ENCODE measurements at regions not wholly inside any gene's neighbourhood (a gene's known extent, or its start where the extent isn't known, plus 50 kb on each side); places are given as distances from the start of the nearest gene placed in this dataset.
"Not testable (repeated sequence)": the region's sequence is repeated elsewhere in the genome, so short reads cannot be mapped to it uniquely, and the experiment has no call there.

GRCh38 chr2:13666582-13667414 is 950.1 kb downstream of the TRIB2 start:
- TF ChIP-seq CTCF (conservative IDR thresholded peaks at IDR 0.05) = no peak
- no peak for TF ChIP-seq ZFX (IDR thresholded peaks at IDR 0.05)
- H3K27ac ChIP-seq = no peak overlapping the region

GRCh38 chr2:13667415-13667757 is 950.6 kb downstream of the TRIB2 start:
- TF ChIP-seq CTCF (conservative IDR thresholded peaks at IDR 0.05) = no peak
- TF ChIP-seq ZFX (IDR thresholded peaks at IDR 0.05) = no peak
- no peak overlapping the region for H3K27ac ChIP-seq

GRCh38 chr2:13669607-13670006 is 952.9 kb downstream of the TRIB2 start:
- no peak overlapping the region for H3K27ac ChIP-seq
- no peak for TF ChIP-seq ZFX (IDR thresholded peaks at IDR 0.05)
- no peak for TF ChIP-seq CTCF (conservative IDR thresholded peaks at IDR 0.05)

GRCh38 chr2:13673821-13674220 is 957.1 kb downstream of the TRIB2 start:
- not testable (repeated sequence) for H3K27ac ChIP-seq

GRCh38 chr2:13676269-13676668 is 956.2 kb upstream of the LRATD1 start:
- no peak overlapping the region for H3K27ac ChIP-seq
- no peak for TF ChIP-seq CTCF (conservative IDR thresholded peaks at IDR 0.05)
- no peak for TF ChIP-seq ZFX (IDR thresholded peaks at IDR 0.05)

- no peak overlapping the region; the same call in 1 of the 2 replicates for H3K27ac ChIP-seq
Observed at GRCh38 chr2:13681936-13682335, 950.6 kb upstream of the LRATD1 start.

GRCh38 chr2:13682540-13683272 is 949.8 kb upstream of the LRATD1 start:
- H3K27ac ChIP-seq = no peak overlapping the region; the same call in 1 of the 2 replicates
- TF ChIP-seq CTCF (conservative IDR thresholded peaks at IDR 0.05) (no peak), ZFX (IDR thresholded peaks at IDR 0.05) (no peak)

More at GRCh38 chr2:13681936-13682335, 950.6 kb upstream of the LRATD1 start:
- no peak for TF ChIP-seq CTCF (conservative IDR thresholded peaks at IDR 0.05)
- no peak for TF ChIP-seq ZFX (IDR thresholded peaks at IDR 0.05)

Data from C4-2B (cell line).